GM12878 (cell line): ENCODE measurements at regions not wholly inside any gene's neighbourhood (a gene's known extent, or its start where the extent isn't known, plus 50 kb on each side); places are given as distances from the start of the nearest gene placed in this dataset.
A peak's percentile ranks its signal among the peaks of the same experiment; 100 is the strongest.

Source experiments
- ASH2L ChIP-seq: fragments of 300-600, 200-600 bp; sonication (generic); IDR thresholded peaks from 2 replicates; pipeline ENCODE4 v1.6.1; 2017; ENCODE audit warnings: low read depth, mild to moderate bottlenecking, borderline replicate concordance
- BCL11A ChIP-seq: IDR thresholded peaks from 2 replicates; pipeline ENCODE4 v1.6.1; 2011; ENCODE audit warnings: low read depth, low read length
- CTCF ChIP-seq, 3 experiments: IDR thresholded peaks in 2 of 3; conservative IDR thresholded peaks in 1 of 3; 2 replicates each; pipeline ENCODE4 v1.5.1; 2011; ENCODE audit warnings: low read depth in 3 of 3, low read length in 3 of 3, mild to moderate bottlenecking in 3 of 3, control low read depth in 2 of 3, moderate library complexity in 2 of 3, inconsistent platforms in 1 of 3, mixed read lengths in 1 of 3; ENCODE audit not compliant: control insufficient read depth in 2 of 3, insufficient read depth in 1 of 3; ENCODE audit errors: extremely low read depth in 1 of 3
- DPF2 ChIP-seq: fragments of 450-650 bp; IDR thresholded peaks from 2 replicates; pipeline ENCODE4 v1.6.1; 2017; ENCODE audit warnings: mild to moderate bottlenecking
- FOS ChIP-seq: IDR thresholded peaks from 3 replicates; pipeline ENCODE4 v1.6.1; 2011; ENCODE audit warnings: borderline replicate concordance; ENCODE audit not compliant: insufficient read length; ENCODE audit errors: extremely low read depth
- KDM1A ChIP-seq: fragments of 200-600 bp; sonication (generic); IDR thresholded peaks from 2 replicates; pipeline ENCODE4 v1.6.1; 2016; ENCODE audit warnings: borderline replicate concordance
- MEF2B ChIP-seq: fragments of 450-650 bp; IDR thresholded peaks from 2 replicates; pipeline ENCODE4 v1.6.1; 2018; ENCODE audit warnings: mild to moderate bottlenecking, moderate library complexity; ENCODE audit not compliant: partially characterized antibody, poor library complexity, severe bottlenecking
- NFYA ChIP-seq: IDR thresholded peaks from 2 replicates; pipeline ENCODE4 v1.6.1; 2011; ENCODE audit warnings: low read depth, mild to moderate bottlenecking, low read length, improper control_type of control experiment, borderline replicate concordance
- NRF1 ChIP-seq: conservative IDR thresholded peaks from 2 replicates; pipeline ENCODE4 v1.6.1; 2011; ENCODE audit warnings: mild to moderate bottlenecking, low read depth, low read length, improper control_type of control experiment
- PKNOX1 ChIP-seq: fragments of 450-650 bp; IDR thresholded peaks from 2 replicates; pipeline ENCODE4 v1.6.1; 2016; ENCODE audit warnings: mild to moderate bottlenecking
- PRDM15 ChIP-seq: fragments of 450-650 bp; formaldehyde crosslinking; IDR thresholded peaks from 2 replicates; pipeline ENCODE4 v1.4.0; 2020; ENCODE audit warnings: mild to moderate bottlenecking, moderate library complexity
- SREBF2 ChIP-seq: IDR thresholded peaks from 2 replicates; pipeline ENCODE4 v1.6.1; 2012; ENCODE audit warnings: mild to moderate bottlenecking, low read length
- STAT1 ChIP-seq: fragments of 450-650 bp; conservative IDR thresholded peaks from 2 replicates; pipeline ENCODE4 v1.6.1; 2014; ENCODE audit warnings: antibody characterized with exemption, mild to moderate bottlenecking
- ZBED1 ChIP-seq: IDR thresholded peaks from 2 replicates; pipeline ENCODE4 v1.6.1; 2016; ENCODE audit warnings: borderline replicate concordance
- ZBTB33 ChIP-seq: fragments of 450-650 bp; IDR thresholded peaks from 2 replicates; pipeline ENCODE4 v1.6.1; 2017; ENCODE audit warnings: mild to moderate bottlenecking
- ZNF274 ChIP-seq: IDR thresholded peaks from one replicate; pipeline ENCODE4 v1.8.0; 2011; ENCODE audit not compliant: insufficient read length, insufficient read depth
- ZNF687 ChIP-seq: fragments of 450-650 bp; IDR thresholded peaks from 2 replicates; pipeline ENCODE4 v1.6.1; 2017; ENCODE audit warnings: mild to moderate bottlenecking, moderate library complexity

GRCh38 chr7:106768324-106768751 lies 96.7 kb upstream of the PIK3CG start (continued):
- no peak for TF ChIP-seq ZBTB33
- TF ChIP-seq KDM1A, result no peak
- TF ChIP-seq FOS, result no peak
- TF ChIP-seq ZNF274, result no peak
- TF ChIP-seq ZBED1, result no peak
- no peak for TF ChIP-seq ZNF687
- peak; percentile 23 for TF ChIP-seq MEF2B
- no peak for TF ChIP-seq PKNOX1
- TF ChIP-seq SREBF2, result no peak
- no peak for TF ChIP-seq NRF1
- 0 out of 2 replicates have a peak, but pooled peaks have one; percentile 34 for TF ChIP-seq BCL11A
- no peak for TF ChIP-seq PRDM15 (CRISPR knock-in tag)
- TF ChIP-seq DPF2, result peak; percentile 44; the same call in 1 of the 2 replicates
- TF ChIP-seq STAT1, result no peak
- 0 out of 6 replicates have a peak, but pooled peaks of 1 of the 3 experiments have one; percentile 16 for TF ChIP-seq CTCF (IDR thresholded peaks at IDR 0.05 in 2 of 3, conservative IDR thresholded peaks at IDR 0.05 in 1 of 3; ENCODE audit: control insufficient read depth in 2 of 3, extremely low read depth in 1 of 3, insufficient read depth in 1 of 3, low read depth in 3 of 3, low read length in 3 of 3)
- TF ChIP-seq NFYA, result no peak
- TF ChIP-seq ASH2L, result peak; percentile 98; the same call in 1 of the 2 replicates
